ENCODE measurements at regions not wholly inside any gene's neighbourhood (a gene's known extent, or its start where the extent isn't known, plus 50 kb on each side); places are given as distances from the start of the nearest gene placed in this dataset.

DNA sequence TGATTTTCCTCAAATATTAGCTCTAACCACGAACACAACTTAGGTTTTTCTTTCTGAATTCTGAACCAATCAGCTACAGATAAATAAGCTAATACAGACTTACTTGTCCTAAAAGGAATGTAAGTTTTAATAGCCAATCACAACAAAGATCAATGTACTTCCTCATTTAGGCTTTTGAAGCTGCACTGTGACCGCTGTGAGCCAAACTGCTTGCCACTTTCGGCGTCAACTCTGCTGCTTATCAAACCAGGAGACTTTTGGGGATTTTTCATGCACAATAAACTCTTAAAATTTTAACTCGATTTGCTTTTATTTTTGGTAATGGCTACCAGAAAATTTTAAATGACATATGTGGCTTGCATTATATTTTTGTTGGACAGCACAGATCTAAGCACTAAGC lies 92.5 kb downstream of the TMPRSS5 start:
- DNase-seq (ENCODE audit: low read depth, low spot score) (no peak), FAIRE-seq (no peak)
- Histone ChIP-seq H4K20me1 (ENCODE audit: control insufficient read depth, extremely low read depth, insufficient read depth, low read length) (no peaks in the 10 kb centered on the region), H3K9ac (ENCODE audit: control insufficient read depth, extremely low read depth, insufficient read depth, low read length) (no peak overlapping the region), H3K9me3 (ENCODE audit: control insufficient read depth, low read depth, low read length) (no peaks in the 10 kb centered on the region), H2AFZ (ENCODE audit: control insufficient read depth, low read length) (no peak overlapping the region), H3K4me2 (ENCODE audit: control insufficient read depth, extremely low read depth, insufficient read depth, low read depth, low read length) (no peak overlapping the region), H3K27ac (ENCODE audit: control insufficient read depth, insufficient read depth, low read length) (no peak overlapping the region), H3K4me1 (ENCODE audit: control insufficient read depth, extremely low read depth, insufficient read depth, low read length) (no peaks in the 10 kb centered on the region), H3K36me3 (ENCODE audit: control insufficient read depth in 2 of 2, extremely low read depth in 1 of 2, insufficient read depth in 2 of 2, low read length in 2 of 2) (no peaks in the 10 kb centered on the region), H3K27me3 (ENCODE audit: control insufficient read depth, extremely low read depth, insufficient read depth, low read length) (no peaks in the 10 kb centered on the region), H3K9me1 (ENCODE audit: control insufficient read depth, extremely low read depth, insufficient read depth, low read length) (no peaks in the 10 kb centered on the region), H3K79me2 (ENCODE audit: control insufficient read depth, insufficient read depth, low read length) (no peaks in the 10 kb centered on the region), H3K4me3 (ENCODE audit: control insufficient read depth in 2 of 3, extremely low read depth in 1 of 3, insufficient read depth in 2 of 3, low read depth in 1 of 3, low read length in 3 of 3) (no peak overlapping the region)
- dilution Hi-C loops (cut with MboI; ENCODE audit: extremely low pct_ligation_motif_present, low sequenced_read_pairs), result no loop called here
- TF ChIP-seq, protein P1, sequence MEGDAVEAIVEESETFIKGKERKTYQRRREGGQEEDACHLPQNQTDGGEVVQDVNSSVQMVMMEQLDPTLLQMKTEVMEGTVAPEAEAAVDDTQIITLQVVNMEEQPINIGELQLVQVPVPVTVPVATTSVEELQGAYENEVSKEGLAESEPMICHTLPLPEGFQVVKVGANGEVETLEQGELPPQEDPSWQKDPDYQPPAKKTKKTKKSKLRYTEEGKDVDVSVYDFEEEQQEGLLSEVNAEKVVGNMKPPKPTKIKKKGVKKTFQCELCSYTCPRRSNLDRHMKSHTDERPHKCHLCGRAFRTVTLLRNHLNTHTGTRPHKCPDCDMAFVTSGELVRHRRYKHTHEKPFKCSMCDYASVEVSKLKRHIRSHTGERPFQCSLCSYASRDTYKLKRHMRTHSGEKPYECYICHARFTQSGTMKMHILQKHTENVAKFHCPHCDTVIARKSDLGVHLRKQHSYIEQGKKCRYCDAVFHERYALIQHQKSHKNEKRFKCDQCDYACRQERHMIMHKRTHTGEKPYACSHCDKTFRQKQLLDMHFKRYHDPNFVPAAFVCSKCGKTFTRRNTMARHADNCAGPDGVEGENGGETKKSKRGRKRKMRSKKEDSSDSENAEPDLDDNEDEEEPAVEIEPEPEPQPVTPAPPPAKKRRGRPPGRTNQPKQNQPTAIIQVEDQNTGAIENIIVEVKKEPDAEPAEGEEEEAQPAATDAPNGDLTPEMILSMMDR (optimal IDR thresholded peaks at IDR 0.05 in 1 of 3, IDR thresholded peaks at IDR 0.05 in 1 of 3, conservative IDR thresholded peaks at IDR 0.05 in 1 of 3; ENCODE audit: extremely low read depth in 1 of 3, insufficient read depth in 2 of 3, low read length in 3 of 3), result no peak
- TF ChIP-seq EZH2 (IDR thresholded peaks at IDR 0.05; ENCODE audit: low read length), result no peak

DNA sequence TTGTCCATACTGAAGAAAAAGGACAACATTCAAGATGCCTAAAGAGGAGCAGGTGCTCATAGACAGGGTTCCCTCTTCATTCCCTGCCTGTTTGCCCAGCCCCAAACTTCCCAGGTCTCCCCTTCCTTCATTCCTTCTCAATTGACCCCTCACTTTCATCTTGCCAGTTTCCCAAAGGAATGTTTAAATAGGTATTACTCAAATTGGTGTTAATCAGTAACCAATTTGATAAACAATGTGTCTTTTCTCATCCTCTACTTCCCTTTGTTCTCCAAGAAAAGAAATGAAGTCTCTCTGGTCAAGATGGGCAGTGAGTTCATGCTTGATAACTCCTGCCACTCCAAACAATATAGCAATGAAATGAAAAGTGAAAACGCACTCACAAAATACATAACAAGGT lies 101.9 kb downstream of the TMPRSS5 start:
- Histone ChIP-seq H3K4me1 (ENCODE audit: control insufficient read depth, extremely low read depth, insufficient read depth, low read length) (no peaks in the 10 kb centered on the region), H3K79me2 (ENCODE audit: control insufficient read depth, insufficient read depth, low read length) (no peaks in the 10 kb centered on the region), H3K4me2 (ENCODE audit: control insufficient read depth, extremely low read depth, insufficient read depth, low read depth, low read length) (no peak overlapping the region), H3K36me3 (ENCODE audit: control insufficient read depth in 2 of 2, extremely low read depth in 1 of 2, insufficient read depth in 2 of 2, low read length in 2 of 2) (no peaks in the 10 kb centered on the region), H4K20me1 (ENCODE audit: control insufficient read depth, extremely low read depth, insufficient read depth, low read length) (no peaks in the 10 kb centered on the region), H3K9me3 (ENCODE audit: control insufficient read depth, low read depth, low read length) (no peaks in the 10 kb centered on the region), H3K9me1 (ENCODE audit: control insufficient read depth, extremely low read depth, insufficient read depth, low read length) (no peaks in the 10 kb centered on the region), H3K27me3 (ENCODE audit: control insufficient read depth, extremely low read depth, insufficient read depth, low read length) (no peaks in the 10 kb centered on the region), H2AFZ (ENCODE audit: control insufficient read depth, low read length) (no peak overlapping the region), H3K27ac (ENCODE audit: control insufficient read depth, insufficient read depth, low read length) (no peak overlapping the region), H3K4me3 (ENCODE audit: control insufficient read depth in 2 of 3, extremely low read depth in 1 of 3, insufficient read depth in 2 of 3, low read depth in 1 of 3, low read length in 3 of 3) (no peak overlapping the region), H3K9ac (ENCODE audit: control insufficient read depth, extremely low read depth, insufficient read depth, low read length) (no peak overlapping the region)
- TF ChIP-seq EZH2 (IDR thresholded peaks at IDR 0.05; ENCODE audit: low read length), result no peak
- TF ChIP-seq, protein P1 (optimal IDR thresholded peaks at IDR 0.05 in 1 of 3, IDR thresholded peaks at IDR 0.05 in 1 of 3, conservative IDR thresholded peaks at IDR 0.05 in 1 of 3; ENCODE audit: extremely low read depth in 1 of 3, insufficient read depth in 2 of 3, low read length in 3 of 3), result no peak
- dilution Hi-C loops (cut with MboI; ENCODE audit: extremely low pct_ligation_motif_present, low sequenced_read_pairs), result no loop called here
- FAIRE-seq (no peak), DNase-seq (ENCODE audit: low read depth, low spot score) (no peak)
